Stimulated activated CD4-positive, alpha-beta T cell treated with anti-CD3 and anti-CD28 coated beads, Interleukin-12 subunit alpha, Interleukin-12 subunit beta, amount 100 ng/mL, for 24 hours (primary cell): ENCODE measurements at regions not wholly inside any gene's neighbourhood (a gene's known extent, or its start where the extent isn't known, plus 50 kb on each side); places are given as distances from the start of the nearest gene placed in this dataset.
"Not testable (repeated sequence)": the region's sequence is repeated elsewhere in the genome, so short reads cannot be mapped to it uniquely, and the experiment has no call there.

Experiments
- DNase-seq, 2 experiments: peaks; one replicate each; pipeline ENCODE4 v3.0.0-alpha.2; 2020; ENCODE audit warnings: low read depth in 2 of 2

DNA sequence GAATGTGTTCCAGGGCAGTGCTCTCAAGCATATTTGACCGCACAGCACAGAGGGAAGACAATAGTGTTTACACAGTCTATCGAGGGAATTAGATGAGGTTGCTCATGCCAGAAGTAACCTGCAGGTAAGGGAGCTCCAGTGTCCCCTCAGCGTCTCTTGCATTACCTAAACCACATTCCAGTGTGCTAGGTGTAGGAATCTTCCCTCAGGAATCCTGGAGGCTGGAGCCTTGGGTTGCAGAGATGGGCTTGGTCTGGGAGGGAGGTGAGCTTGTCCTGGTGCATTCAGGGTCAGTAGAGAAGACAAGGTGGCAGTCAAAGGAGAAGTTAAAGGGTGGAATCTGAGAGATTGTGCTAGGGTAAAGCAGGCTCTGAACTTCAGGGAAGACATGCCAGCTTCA lies 56.3 kb downstream of the SOX14 start:
- no peak for DNase-seq

DNA sequence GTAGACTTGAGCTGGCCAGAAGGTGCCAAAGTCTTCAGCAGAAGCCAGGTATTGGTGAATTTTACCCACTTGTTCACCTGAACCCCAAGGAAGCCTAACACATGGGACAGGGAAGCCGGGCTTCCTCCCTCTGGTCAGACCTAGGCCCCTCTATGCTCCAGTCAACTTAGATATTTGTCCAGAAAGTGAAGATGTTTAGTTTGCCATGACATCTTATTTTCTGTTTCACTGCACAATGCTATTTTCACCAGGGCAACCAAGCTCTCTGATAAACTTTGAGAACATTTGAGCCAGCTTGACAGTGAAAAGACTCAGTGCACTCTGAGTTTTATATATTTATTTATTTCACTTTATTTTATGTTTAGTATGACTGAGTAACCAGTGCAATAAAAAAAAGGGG lies 71.0 kb downstream of the SOX14 start:
- DNase-seq: no peak

GRCh38 chr3:137845194-137845593 lies 81.1 kb downstream of the SOX14 start:
- no peak for DNase-seq

- no peak for DNase-seq
These were observed 81.6 kb downstream of the SOX14 start for GRCh38 chr3:137845666-137846065.

DNA sequence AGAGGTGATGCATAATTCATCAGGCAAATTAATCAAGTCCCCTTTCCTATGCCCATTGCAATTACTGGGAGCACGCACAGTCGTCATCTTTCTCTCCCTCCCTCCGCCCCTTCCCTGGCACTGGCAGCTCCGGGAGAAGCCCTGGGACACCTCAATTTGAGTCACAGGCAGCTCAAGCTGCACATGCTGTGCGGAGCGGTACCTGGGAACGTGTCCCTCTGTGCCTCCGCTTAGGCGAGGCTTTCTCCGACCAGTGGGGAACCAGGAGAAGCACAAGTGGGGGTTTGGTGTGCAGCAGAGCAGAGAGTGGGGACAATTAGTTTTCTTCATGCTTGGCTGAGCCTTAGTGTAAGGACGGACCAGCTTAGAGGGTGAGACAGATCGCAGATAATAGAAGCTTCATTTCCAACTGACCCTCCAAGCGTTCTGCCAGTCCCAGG lies 88.3 kb downstream of the SOX14 start:
- no peak for DNase-seq

DNA sequence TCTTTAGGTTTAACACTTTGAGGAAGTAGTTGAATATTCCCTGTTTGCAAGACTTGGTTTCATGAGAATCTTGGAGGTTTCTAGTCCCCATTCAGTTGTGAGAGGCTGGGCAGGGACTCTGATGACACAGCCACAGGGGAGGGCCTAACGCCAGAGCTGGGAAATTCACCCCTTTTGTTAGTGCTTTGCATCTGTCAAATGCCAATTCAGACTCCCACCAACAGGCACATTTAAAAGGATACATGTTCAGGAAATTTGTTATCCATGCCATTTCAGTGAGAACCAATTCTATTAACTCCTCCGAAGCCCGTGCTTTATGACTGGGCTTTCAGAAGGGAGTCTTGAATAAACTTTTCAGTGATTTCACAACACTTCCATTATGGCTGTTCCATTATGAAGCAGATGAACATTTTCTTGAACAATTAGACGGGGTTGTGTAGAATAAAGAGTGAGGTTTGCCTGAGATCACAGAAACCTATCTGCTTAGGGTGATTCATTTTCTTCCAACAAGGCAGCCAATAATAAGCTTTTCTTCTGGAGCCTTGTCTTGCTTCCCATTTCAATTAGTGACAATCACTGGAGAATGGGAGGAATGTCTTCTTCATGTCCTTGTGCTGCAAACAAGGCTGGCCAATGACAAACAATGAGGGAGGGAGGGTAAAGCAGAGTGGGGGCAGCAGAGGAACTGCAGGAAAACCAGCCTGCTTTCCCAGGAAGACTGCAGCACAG lies 90.6 kb downstream of the SOX14 start:
- no peak for DNase-seq

DNA sequence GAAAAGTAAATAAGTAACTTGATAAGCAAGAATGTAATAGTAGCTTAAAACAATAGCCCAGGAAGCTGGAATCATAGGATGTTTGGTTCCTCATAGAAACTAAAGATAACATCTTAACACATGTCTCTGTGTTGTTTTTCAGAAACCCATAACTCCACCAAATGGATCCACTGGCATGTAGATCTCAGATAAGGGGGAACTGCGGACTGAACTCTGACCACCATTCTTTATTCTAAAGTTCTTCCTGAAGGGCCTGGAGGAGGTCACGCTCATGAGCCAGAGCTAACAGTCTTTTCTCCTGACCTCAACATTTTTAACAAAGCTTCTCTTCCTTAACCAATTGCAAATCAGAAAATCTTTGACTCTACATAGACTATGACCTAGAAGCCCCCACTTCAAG lies 101.9 kb downstream of the SOX14 start:
- DNase-seq: no peak

DNA sequence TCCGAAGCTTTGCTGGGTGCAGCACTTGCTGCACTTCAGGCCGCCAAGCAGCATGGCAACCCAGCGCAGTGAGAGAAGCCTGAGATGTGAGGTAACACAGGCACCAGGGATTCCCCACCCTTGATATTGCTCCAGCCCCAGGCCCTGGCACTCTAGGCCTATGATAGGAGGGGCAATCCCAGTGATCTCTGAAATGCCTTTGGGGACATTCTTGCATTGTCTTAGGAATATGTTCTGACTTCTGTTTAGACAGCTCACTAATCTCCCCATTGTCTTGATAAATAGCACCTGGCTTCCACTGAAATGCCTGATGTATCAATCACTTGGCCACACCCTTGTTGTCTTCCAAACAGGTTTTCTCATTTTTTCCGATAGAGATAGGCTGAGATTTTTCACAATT lies 102.8 kb downstream of the SOX14 start:
- DNase-seq: no peak

DNA sequence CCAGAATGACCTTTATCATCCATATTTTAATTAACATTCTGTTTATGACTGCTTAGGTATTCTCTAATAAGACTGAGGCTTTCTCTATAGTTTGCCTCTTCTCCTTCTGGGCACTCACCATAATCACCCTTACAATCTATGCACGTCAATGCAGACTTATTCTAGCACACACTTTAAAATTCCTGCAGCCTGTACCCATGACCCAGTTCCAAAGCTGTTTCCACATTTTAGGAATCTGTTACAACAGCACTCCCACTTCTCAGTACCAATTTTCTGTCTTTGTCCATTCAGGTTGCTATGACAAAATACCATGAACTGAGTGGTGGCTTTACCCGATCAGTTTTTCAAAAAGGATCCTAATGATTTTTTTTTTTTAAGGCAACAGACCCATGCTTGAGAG lies 103.5 kb downstream of the SOX14 start:
- no peak for DNase-seq

DNA sequence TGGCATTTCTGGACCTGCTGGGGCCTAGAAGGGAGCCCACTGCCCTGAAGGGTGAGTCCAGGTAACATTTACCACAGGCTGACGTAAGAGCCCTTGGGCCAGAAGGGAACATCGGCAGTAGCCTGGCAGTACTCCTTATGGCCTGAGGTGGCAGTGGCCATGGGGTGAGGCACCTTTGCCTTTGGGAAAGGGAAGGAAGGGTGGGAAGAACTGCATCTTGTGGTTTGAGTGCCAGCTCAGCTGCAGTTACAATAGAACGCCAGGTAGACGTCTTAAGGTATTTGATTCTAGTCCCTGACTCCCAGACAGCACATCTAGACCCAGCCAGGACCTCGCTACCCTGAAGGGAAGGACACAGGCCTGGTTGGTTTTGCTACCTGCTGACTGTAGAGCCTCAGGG lies 104.9 kb downstream of the SOX14 start:
- no peak for DNase-seq

DNA sequence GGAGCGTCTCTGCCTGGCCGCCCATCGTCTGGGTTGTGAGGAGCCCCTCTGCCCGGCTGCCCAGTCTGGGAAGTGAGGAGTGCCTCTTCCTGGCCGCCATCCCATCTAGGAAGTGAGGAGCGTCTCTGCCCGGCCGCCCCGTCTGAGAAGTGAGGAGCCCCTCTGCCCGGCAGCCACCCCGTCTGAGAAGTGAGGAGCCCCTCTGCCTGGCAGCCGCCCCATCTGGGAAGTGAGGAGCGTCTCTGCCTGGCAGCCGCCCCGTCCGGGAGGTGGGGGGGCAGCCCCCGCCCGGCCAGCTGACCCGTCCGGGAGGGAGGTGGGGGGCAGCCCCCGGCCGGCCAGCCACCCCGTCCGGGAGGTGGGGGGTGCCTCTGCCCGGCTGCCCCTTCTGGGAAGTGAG lies 108.5 kb downstream of the SOX14 start:
- DNase-seq: not testable (repeated sequence)

DNA sequence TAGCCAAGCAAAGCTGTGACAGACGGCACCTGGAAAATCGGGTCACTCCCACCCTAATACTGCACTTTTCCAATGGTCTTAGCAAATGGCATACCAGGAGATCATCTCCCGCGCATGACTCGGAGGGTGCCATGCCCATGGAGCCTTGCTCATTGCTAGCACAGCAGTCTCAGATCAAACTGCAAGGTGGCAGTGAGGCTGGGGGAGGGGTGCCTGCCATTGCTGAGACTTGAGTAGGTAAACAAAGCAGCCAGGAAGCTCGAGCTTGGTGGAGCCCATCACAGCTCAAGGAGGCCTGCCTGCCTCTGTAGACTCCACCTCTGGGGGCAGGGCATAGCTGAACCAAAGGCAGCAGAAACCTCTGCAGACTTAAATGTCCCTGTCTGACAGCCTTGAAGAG lies 113.1 kb upstream of the CLDN18 start:
- not testable (repeated sequence) for DNase-seq

DNA sequence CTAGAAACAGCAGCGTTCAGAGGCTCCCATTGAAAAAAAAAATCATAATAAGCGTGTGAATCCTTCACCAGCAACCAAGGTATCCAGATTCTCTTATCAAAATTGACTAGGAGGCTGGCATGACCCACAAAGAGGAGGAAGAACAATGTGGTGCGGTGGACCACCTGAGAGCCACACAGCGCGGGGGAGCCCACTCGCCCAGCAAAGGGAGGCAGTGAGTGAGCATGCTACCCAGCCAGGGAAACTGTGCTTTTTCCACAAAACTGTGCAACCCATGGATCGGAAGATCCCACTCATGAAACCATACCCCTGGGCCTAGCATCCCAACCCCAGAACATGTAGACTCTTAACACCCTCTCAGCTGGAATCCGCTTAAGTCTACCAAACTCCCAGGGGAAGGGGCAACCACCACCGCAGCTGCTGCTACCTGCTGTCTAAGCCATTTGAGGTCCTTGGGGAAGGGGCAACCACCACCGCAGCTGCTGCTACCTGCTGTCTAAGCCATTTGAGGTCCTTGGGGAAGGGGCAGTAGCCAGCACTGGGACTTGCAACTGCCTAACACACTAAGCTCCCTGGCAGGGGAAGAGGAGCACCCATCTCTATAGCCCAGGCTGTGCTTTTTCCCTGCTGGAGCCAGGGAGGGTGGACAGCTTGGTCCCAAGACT lies 102.8 kb upstream of the CLDN18 start:
- DNase-seq: no peak

GRCh38 chr3:137924628-137925027 lies 85.3 kb upstream of the CLDN18 start:
- DNase-seq: no peak

GRCh38 chr3:137925080-137925479 lies 84.9 kb upstream of the CLDN18 start:
- DNase-seq: no peak

DNA sequence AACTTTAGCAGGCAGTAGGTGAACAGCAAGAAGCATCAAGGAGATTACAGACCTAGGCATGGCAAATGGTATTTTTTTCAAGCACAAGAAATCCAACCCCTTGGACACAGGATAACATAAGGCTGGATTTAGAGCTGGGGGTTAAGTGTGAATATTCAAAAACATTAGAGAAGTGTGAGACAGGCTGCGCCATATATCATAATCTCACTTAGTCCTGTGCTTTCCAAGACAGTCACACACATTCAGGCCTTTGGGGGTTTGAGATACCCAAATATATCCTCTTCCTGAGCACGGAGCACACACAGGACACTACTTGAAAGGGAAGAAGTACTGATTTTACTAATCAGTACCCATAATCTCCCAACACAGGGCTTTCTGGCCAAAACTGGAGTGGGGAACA lies 83.0 kb upstream of the CLDN18 start:
- no peak for DNase-seq

- no peak for DNase-seq
These were observed 79.0 kb upstream of the CLDN18 start for GRCh38 chr3:137930976-137931375.

DNA sequence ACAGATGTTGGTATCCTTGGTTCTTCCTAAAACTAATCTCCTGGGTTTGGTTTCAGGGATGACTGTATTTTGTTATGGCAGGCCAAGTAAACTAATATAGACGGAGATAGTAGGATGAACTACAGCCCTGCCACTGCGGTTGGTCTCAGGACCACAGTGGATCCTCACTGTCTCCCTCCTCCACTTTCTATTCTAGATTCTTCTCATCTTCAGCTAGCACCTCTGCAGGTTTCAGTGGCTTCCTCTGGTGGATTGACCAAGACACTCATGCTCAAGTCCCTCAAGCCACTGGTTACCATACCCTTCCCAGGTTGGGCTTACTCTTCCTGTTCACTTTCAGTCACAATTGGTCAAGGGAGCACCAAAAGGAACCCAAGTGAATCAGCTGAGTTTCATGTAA lies 71.1 kb upstream of the CLDN18 start:
- DNase-seq: no peak

- DNase-seq: no peak
These were observed 65.4 kb upstream of the CLDN18 start for GRCh38 chr3:137944593-137944992.

GRCh38 chr3:137946356-137946973 lies 63.5 kb upstream of the CLDN18 start:
- peak; percentile 5 to 36 for DNase-seq

GRCh38 chr3:137947117-137947516 lies 62.8 kb upstream of the CLDN18 start:
- DNase-seq: no peak

DNA sequence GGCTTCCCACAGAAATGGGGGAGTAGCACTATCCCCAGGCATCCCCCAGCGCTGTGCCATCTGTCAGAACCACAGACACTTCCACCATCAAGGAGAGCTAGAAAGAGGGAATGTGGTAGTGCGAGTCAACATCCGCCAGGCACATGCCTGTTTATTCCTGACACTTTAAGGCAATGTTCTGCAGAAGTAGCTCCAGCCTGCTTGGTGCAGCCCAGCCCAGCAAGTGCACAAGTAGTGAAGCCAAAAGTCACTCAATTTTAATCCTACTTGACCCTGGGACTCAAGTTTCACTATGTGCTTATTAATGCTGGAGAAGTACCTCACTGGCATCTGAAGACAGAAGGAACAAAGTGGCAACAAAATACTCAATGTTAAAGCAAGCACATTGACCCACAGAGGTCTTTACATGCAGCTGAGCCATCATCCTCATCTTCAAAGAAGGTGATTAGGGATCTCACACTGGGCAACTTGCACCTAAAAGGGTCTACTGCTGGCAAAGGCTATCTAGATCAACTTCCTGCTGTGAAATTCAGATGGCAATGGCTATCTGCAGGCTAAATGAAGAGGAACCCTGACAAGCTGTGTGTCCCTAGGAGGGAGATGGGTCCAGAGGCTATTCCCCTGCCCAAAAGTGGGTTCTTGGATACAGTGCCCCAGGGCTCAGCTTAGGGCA lies 61.4 kb upstream of the CLDN18 start:
- DNase-seq: no peak

DNA sequence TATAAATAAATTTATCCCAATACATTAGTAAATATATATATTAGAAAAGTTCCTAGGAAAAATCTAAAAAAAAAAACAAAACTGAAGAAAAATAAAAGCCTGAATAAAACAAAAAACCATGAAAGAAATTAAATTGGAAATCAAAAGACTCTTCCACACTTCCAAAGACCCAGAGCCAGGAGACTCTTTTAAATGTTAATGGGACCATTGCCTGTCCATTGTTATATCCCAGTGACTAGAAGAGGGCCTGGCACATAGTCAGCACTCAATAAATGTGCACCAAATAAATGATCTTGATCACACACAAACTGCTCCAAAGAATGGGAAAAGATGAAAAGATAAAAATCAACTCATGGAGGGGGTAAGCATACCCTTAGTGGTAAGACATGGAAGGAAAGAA lies 51.3 kb upstream of the CLDN18 start:
- DNase-seq: no peak
